ENCODE measurements at regions not wholly inside any gene's neighbourhood (a gene's known extent, or its start where the extent isn't known, plus 50 kb on each side); places are given as distances from the start of the nearest gene placed in this dataset.

DNA sequence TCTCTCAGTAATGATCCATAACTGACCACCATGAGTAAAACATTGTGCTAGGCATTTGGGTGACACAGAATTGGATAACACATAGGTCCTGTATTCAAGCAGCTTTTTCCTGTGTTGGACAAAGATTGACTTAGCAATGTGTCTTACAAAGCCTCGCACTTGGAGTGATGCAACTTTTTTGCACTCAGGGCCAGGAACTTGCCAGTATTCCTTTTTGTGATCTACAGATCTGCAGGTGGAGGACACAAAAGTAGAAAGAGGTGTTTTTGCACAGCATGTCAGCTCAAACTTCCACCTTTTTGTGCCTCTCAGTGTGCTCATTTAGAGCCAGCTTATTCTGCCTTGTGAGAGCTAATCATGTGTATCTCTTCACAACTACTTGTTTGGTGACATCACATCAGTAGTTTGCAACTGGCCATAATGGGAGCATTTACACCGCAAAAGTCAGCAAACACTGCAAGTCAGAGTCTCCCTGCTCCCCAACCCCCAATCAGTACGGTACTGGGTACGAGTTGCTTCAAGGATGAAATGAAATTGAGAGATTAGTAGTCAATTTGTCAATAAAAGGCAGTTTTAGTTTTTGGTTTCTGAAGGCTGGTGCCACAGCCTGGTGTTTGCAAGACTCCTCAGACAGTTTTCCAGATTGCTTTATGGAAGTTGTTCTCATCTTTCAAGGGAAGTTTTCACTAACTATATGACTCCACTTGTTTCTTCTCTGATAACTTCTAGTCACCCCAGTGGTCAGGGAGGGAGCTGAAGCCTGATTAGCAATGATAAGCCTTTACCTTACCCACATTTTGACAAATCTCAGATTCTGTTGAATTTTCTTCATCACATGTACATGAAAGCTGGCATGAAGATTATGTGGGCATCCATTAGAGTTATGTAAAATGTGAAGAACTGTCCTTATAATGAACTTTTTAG lies 149.1 kb downstream of the PDCD6IP start:
- no peak overlapping the region for H3K27ac ChIP-seq (ENCODE audit: low read length)
- no peaks in the 10 kb centered on the region for H3K27me3 ChIP-seq (ENCODE audit: low read depth, low read length)
- no peak overlapping the region for H2AFZ ChIP-seq (ENCODE audit: low read depth, low read length)
- H3K4me2 ChIP-seq (ENCODE audit: low read length), result no peak overlapping the region
- no peaks in the 10 kb centered on the region for H3K4me1 ChIP-seq (ENCODE audit: low read length)
- no peaks in the 10 kb centered on the region for H3K9me3 ChIP-seq (ENCODE audit: insufficient read depth, low read length)
- no peaks in the 10 kb centered on the region for H4K20me1 ChIP-seq (ENCODE audit: insufficient read depth, low read length)
- H3K4me3 ChIP-seq (ENCODE audit: low read length), result no peak overlapping the region
- H3K36me3 ChIP-seq (replicated peaks; ENCODE audit: low read depth, low read length), result no peaks in the 10 kb centered on the region
- H3K79me2 ChIP-seq (ENCODE audit: low read length), result no peaks in the 10 kb centered on the region
- TF ChIP-seq, protein P1, sequence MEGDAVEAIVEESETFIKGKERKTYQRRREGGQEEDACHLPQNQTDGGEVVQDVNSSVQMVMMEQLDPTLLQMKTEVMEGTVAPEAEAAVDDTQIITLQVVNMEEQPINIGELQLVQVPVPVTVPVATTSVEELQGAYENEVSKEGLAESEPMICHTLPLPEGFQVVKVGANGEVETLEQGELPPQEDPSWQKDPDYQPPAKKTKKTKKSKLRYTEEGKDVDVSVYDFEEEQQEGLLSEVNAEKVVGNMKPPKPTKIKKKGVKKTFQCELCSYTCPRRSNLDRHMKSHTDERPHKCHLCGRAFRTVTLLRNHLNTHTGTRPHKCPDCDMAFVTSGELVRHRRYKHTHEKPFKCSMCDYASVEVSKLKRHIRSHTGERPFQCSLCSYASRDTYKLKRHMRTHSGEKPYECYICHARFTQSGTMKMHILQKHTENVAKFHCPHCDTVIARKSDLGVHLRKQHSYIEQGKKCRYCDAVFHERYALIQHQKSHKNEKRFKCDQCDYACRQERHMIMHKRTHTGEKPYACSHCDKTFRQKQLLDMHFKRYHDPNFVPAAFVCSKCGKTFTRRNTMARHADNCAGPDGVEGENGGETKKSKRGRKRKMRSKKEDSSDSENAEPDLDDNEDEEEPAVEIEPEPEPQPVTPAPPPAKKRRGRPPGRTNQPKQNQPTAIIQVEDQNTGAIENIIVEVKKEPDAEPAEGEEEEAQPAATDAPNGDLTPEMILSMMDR (IDR thresholded peaks at IDR 0.05; ENCODE audit: low read depth, low read length), result no peak
- no peak for TF ChIP-seq EZH2phosphoT487 (IDR thresholded peaks at IDR 0.05; ENCODE audit: low read depth)
- no peak overlapping the region for H3K9ac ChIP-seq (ENCODE audit: low read length)

DNA sequence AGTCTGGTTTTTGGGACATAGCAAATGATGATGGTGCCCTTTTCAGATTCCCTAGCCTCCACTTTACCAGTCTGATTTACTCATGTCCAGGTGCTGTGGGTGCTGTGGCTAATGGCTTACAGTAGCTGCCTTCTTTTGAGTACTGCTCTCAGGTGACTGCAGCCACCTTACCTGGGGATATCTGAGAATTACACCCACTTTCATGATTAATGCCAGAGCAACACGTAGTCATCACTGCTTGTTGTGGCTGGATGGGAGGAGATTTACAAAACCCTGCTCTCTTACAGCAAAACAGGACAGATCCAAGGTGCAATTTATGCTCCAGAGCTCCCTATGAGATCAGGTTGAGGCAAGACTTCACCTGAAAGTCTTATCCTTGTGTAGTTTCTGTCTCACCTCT lies 150.6 kb downstream of the PDCD6IP start:
- H3K27ac ChIP-seq (ENCODE audit: low read length), result no peak overlapping the region
- H3K4me1 ChIP-seq (ENCODE audit: low read length), result no peaks in the 10 kb centered on the region
- no peaks in the 10 kb centered on the region for H4K20me1 ChIP-seq (ENCODE audit: insufficient read depth, low read length)
- no peak overlapping the region for H3K4me2 ChIP-seq (ENCODE audit: low read length)
- H3K4me3 ChIP-seq (ENCODE audit: low read length), result no peak overlapping the region
- H3K79me2 ChIP-seq (ENCODE audit: low read length), result no peaks in the 10 kb centered on the region
- TF ChIP-seq, protein P1 (IDR thresholded peaks at IDR 0.05; ENCODE audit: low read depth, low read length), result no peak
- TF ChIP-seq EZH2phosphoT487 (IDR thresholded peaks at IDR 0.05; ENCODE audit: low read depth), result no peak
- H3K9me3 ChIP-seq (ENCODE audit: insufficient read depth, low read length), result no peaks in the 10 kb centered on the region
- H3K27me3 ChIP-seq (ENCODE audit: low read depth, low read length), result no peaks in the 10 kb centered on the region
- H3K36me3 ChIP-seq (replicated peaks; ENCODE audit: low read depth, low read length), result no peaks in the 10 kb centered on the region
- H3K9ac ChIP-seq (ENCODE audit: low read length), result no peak overlapping the region
- no peak overlapping the region for H2AFZ ChIP-seq (ENCODE audit: low read depth, low read length)

DNA sequence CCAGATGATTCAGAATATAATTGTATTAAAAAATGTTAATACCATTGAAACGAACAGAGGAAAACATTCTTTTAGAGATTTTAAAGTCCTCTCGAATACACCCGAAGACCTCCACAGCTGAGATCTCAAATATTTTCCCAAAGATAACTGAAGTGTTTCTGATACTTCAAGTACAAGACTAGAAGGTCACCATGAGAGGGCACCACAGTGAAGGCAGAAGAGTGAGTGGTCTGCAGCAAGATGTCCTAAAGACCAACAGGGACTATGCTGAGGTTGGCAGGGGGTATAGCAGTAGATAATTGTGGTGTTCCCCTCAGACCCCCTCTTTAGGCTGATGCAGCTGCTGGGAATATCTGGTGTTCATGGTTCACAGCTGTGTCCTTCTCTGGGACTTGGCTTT lies 156.5 kb downstream of the PDCD6IP start:
- H2AFZ ChIP-seq (ENCODE audit: low read depth, low read length), result no peak overlapping the region
- H3K36me3 ChIP-seq (replicated peaks; ENCODE audit: low read depth, low read length), result no peaks in the 10 kb centered on the region
- no peaks in the 10 kb centered on the region for H3K27me3 ChIP-seq (ENCODE audit: low read depth, low read length)
- H3K4me3 ChIP-seq (ENCODE audit: low read length), result no peak overlapping the region
- H3K9ac ChIP-seq (ENCODE audit: low read length), result no peak overlapping the region
- H3K9me3 ChIP-seq (ENCODE audit: insufficient read depth, low read length), result no peaks in the 10 kb centered on the region
- no peak overlapping the region for H3K27ac ChIP-seq (ENCODE audit: low read length)
- H3K4me1 ChIP-seq (ENCODE audit: low read length), result no peaks in the 10 kb centered on the region
- H3K4me2 ChIP-seq (ENCODE audit: low read length), result no peak overlapping the region
- TF ChIP-seq, protein P1 (IDR thresholded peaks at IDR 0.05; ENCODE audit: low read depth, low read length), result peak; percentile 41
- no peak for TF ChIP-seq EZH2phosphoT487 (IDR thresholded peaks at IDR 0.05; ENCODE audit: low read depth)
- H4K20me1 ChIP-seq (ENCODE audit: insufficient read depth, low read length), result no peaks in the 10 kb centered on the region
- H3K79me2 ChIP-seq (ENCODE audit: low read length), result no peaks in the 10 kb centered on the region

DNA sequence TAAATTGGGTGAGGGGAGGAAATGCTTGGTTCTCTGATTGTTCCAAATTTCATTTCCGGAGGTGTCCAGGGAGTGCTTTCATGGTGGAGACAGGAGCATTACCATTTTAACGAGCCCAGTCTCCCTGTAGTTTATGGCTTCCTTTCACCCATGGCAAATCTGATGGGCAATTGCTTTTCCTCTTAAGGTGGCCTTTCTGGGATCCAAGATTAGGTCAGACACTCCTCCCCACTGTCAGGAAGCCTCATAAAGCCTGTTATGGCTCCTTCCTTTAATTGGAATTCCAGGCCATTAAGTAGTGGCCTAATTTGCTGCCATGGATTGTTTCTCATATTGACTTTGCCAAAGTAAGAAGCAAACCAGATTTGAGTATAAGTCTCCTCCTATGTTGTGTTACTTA lies 157.8 kb downstream of the PDCD6IP start:
- Histone ChIP-seq H2AFZ (ENCODE audit: low read depth, low read length) (no peak overlapping the region), H3K36me3 (replicated peaks; ENCODE audit: low read depth, low read length) (no peaks in the 10 kb centered on the region), H4K20me1 (ENCODE audit: insufficient read depth, low read length) (no peaks in the 10 kb centered on the region), H3K27me3 (ENCODE audit: low read depth, low read length) (no peaks in the 10 kb centered on the region), H3K79me2 (ENCODE audit: low read length) (no peaks in the 10 kb centered on the region), H3K9me3 (ENCODE audit: insufficient read depth, low read length) (no peaks in the 10 kb centered on the region), H3K9ac (ENCODE audit: low read length) (no peak overlapping the region), H3K27ac (ENCODE audit: low read length) (no peak overlapping the region), H3K4me1 (ENCODE audit: low read length) (no peaks in the 10 kb centered on the region), H3K4me2 (ENCODE audit: low read length) (no peak overlapping the region), H3K4me3 (ENCODE audit: low read length) (no peak overlapping the region)
- TF ChIP-seq, protein P1 (IDR thresholded peaks at IDR 0.05; ENCODE audit: low read depth, low read length), result no peak
- no peak for TF ChIP-seq EZH2phosphoT487 (IDR thresholded peaks at IDR 0.05; ENCODE audit: low read depth)
